DND-41 (cell line): ENCODE measurements at regions not wholly inside any gene's neighbourhood (a gene's known extent, or its start where the extent isn't known, plus 50 kb on each side); places are given as distances from the start of the nearest gene placed in this dataset.

Source experiments
- ATAC-seq: fragments of 200-7000 bp; cut with Tn5 transposase; 3 replicates; pipeline ENCODE4 v1.9.1; 2021; ENCODE audit warnings: low read depth; ENCODE audit not compliant: insufficient read depth
- DNase-seq: peaks from one replicate; pipeline ENCODE4 v3.0.0-alpha.2; 2020
- H2AFZ ChIP-seq: 2 replicates; pipeline ENCODE4 v1.6.0; 2012; ENCODE audit warnings: low read depth, low read length
- H3K27ac ChIP-seq: 2 replicates; pipeline ENCODE4 v1.5.1; 2012; ENCODE audit warnings: low read length, inconsistent platforms
- H3K27me3 ChIP-seq: fragments of 200-600 bp; sonication (generic); 2 replicates; pipeline ENCODE4 v1.6.0; 2012; ENCODE audit warnings: low read length, mild to moderate bottlenecking, inconsistent platforms; ENCODE audit not compliant: insufficient read depth, poor library complexity
- H3K36me3 ChIP-seq: 2 replicates; pipeline ENCODE4 v1.5.1; 2012; ENCODE audit warnings: low read length, inconsistent platforms; ENCODE audit not compliant: insufficient read depth
- H3K4me1 ChIP-seq: 2 replicates; pipeline ENCODE4 v1.5.1; 2012; ENCODE audit warnings: mild to moderate bottlenecking, low read length; ENCODE audit not compliant: insufficient read depth
- H3K4me2 ChIP-seq: 2 replicates; pipeline ENCODE4 v1.6.0; 2012; ENCODE audit warnings: mild to moderate bottlenecking, moderate library complexity, low read length, inconsistent platforms; ENCODE audit not compliant: insufficient read depth
- H3K4me3 ChIP-seq, 2 experiments: fragments of 200-600 bp in 1 of 2; shearing (Covaris generic) in 1 of 2; 2 replicates each; pipeline ENCODE4 v1.5.1; 2012 to 2016; ENCODE audit warnings: inconsistent platforms in 2 of 2, low read length in 2 of 2, mild to moderate bottlenecking in 2 of 2, low read depth in 1 of 2, moderate library complexity in 1 of 2
- H3K79me2 ChIP-seq: 2 replicates; pipeline ENCODE4 v1.6.0; 2012; ENCODE audit warnings: low read length, inconsistent platforms; ENCODE audit not compliant: insufficient read depth
- H3K9ac ChIP-seq: 2 replicates; pipeline ENCODE4 v1.6.0; 2012; ENCODE audit warnings: low read depth, mild to moderate bottlenecking, inconsistent platforms, low read length, moderate library complexity
- H3K9me3 ChIP-seq: 2 replicates; pipeline ENCODE4 v1.5.1; 2012; ENCODE audit warnings: low read length, moderate library complexity, mild to moderate bottlenecking, inconsistent platforms; ENCODE audit not compliant: insufficient read depth, severe bottlenecking
- H4K20me1 ChIP-seq: 2 replicates; pipeline ENCODE4 v1.6.0; 2012; ENCODE audit warnings: low read length; ENCODE audit not compliant: insufficient read depth
- EZH2 ChIP-seq: IDR thresholded peaks from 3 replicates; pipeline ENCODE4 v1.6.1; 2012; ENCODE audit warnings: borderline replicate concordance, low read depth, mild to moderate bottlenecking, moderate library complexity, low read length, inconsistent platforms; ENCODE audit not compliant: severe bottlenecking
- TF ChIP-seq, protein P1 (sequence below): IDR thresholded peaks from 2 replicates; pipeline ENCODE4 v1.5.1; 2012; ENCODE audit warnings: borderline replicate concordance, low read length, moderate library complexity, mild to moderate bottlenecking; ENCODE audit not compliant: poor library complexity, severe bottlenecking; ENCODE audit errors: extremely low read depth

DNA sequence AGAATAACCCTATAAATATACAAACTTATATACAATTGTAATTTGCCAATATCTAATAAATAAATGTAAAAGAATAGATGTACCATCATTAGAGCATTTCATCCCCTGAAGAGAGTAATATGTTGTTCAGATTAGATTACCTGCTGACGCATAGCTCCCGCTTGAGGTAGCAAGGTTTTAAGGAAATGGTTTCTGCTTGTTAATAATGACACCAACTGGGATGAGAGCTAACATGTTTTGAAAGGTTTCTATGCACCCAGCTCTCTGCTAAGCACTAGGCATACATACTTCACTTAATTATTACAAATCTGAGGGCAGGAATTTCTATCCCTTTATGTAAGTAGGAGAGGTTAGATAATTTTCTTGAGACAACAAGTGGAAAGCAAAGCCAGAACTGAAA is 1003.3 kb upstream of the SORCS1 start:
- Histone ChIP-seq H3K9ac (no peak overlapping the region), H3K9me3 (no peaks in the 10 kb centered on the region), H4K20me1 (no peaks in the 10 kb centered on the region), H3K36me3 (no peaks in the 10 kb centered on the region), H3K4me3 (no peak overlapping the region), H3K27me3 (no peaks in the 10 kb centered on the region), H2AFZ (no peak overlapping the region), H3K27ac (no peak overlapping the region), H3K79me2 (no peaks in the 10 kb centered on the region), H3K4me2 (no peak overlapping the region), H3K4me1 (no peaks in the 10 kb centered on the region)
- TF ChIP-seq, protein P1, sequence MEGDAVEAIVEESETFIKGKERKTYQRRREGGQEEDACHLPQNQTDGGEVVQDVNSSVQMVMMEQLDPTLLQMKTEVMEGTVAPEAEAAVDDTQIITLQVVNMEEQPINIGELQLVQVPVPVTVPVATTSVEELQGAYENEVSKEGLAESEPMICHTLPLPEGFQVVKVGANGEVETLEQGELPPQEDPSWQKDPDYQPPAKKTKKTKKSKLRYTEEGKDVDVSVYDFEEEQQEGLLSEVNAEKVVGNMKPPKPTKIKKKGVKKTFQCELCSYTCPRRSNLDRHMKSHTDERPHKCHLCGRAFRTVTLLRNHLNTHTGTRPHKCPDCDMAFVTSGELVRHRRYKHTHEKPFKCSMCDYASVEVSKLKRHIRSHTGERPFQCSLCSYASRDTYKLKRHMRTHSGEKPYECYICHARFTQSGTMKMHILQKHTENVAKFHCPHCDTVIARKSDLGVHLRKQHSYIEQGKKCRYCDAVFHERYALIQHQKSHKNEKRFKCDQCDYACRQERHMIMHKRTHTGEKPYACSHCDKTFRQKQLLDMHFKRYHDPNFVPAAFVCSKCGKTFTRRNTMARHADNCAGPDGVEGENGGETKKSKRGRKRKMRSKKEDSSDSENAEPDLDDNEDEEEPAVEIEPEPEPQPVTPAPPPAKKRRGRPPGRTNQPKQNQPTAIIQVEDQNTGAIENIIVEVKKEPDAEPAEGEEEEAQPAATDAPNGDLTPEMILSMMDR, result no peak
- TF ChIP-seq EZH2, result no peak
- ATAC-seq (no peak), DNase-seq (no peak)

DNA sequence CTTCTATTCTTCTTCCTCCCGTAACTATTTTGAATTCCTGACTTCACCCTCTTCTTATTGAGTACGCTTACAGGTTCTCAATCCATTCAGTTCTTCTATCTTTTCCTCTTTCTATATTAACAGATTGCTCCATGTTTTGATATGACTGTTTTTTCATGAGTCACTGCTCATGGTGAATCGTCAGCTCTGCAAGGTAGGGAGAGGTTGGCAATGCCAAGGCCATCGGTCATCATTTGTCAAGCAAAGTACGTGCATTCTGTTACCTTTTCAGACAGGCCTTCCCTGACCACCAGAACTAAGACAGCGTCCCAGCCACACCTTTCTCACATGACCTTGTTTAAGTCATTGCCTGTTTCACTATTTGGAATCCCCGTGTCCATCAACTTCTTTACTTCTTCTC is 1001.9 kb upstream of the SORCS1 start:
- H3K4me2 ChIP-seq, result no peak overlapping the region
- no peaks in the 10 kb centered on the region for H3K27me3 ChIP-seq
- no peaks in the 10 kb centered on the region for H4K20me1 ChIP-seq
- H3K9ac ChIP-seq, result no peak overlapping the region
- ATAC-seq (no peak), DNase-seq (no peak)
- no peaks in the 10 kb centered on the region for H3K36me3 ChIP-seq
- no peak for TF ChIP-seq EZH2
- TF ChIP-seq, protein P1, result no peak
- H3K27ac ChIP-seq, result no peak overlapping the region
- no peaks in the 10 kb centered on the region for H3K9me3 ChIP-seq
- H2AFZ ChIP-seq, result no peak overlapping the region
- H3K4me3 ChIP-seq, result no peak overlapping the region
- H3K4me1 ChIP-seq, result no peaks in the 10 kb centered on the region
- H3K79me2 ChIP-seq, result no peaks in the 10 kb centered on the region

DNA sequence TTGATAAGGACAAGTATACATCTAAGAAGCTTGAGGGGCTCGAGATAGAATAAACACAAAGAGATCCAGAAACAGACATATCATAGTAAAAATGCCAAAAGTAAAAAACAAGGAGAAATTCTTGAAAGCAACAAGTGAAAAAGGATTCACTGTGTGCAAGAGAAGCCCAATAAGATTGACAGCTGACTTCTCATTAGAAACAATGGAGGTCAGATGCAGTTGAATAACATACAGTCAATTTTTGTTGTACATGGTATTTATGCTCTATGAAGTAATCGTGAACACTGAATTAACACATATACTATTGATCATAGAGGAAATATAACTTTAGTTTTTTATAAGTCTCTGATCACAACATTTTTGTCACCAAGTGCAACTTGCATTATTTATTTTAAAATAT is 982.8 kb upstream of the SORCS1 start:
- no peaks in the 10 kb centered on the region for H3K36me3 ChIP-seq
- no peak overlapping the region for H3K4me3 ChIP-seq
- no peaks in the 10 kb centered on the region for H3K27me3 ChIP-seq
- H3K27ac ChIP-seq, result no peak overlapping the region
- no peaks in the 10 kb centered on the region for H3K4me1 ChIP-seq
- H3K9me3 ChIP-seq, result peaks cover 2% of the 10 kb centered on the region
- no peaks in the 10 kb centered on the region for H4K20me1 ChIP-seq
- no peaks in the 10 kb centered on the region for H3K79me2 ChIP-seq
- H3K9ac ChIP-seq, result no peak overlapping the region
- no peak for ATAC-seq
- H2AFZ ChIP-seq, result no peak overlapping the region
- DNase-seq, result no peak
- no peak overlapping the region for H3K4me2 ChIP-seq
- TF ChIP-seq, protein P1, result no peak
- TF ChIP-seq EZH2, result no peak

DNA sequence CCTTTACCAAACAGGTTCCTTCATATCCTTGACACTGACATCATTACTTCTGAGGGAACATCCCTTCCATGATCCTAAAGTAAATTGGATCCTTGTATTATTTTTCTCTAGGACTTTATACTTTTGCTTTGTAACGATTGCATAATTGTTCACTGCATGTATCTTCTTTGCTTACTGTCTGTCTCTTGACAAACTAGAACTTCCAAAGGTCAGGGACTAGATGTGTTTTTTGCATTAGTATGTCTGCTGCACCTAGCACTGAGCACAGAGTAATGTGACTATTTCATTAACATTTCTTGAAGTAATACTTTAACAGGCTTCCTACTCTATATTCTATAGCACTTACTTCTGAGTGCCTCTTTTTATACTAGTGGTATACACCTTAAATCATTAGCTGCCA is 976.6 kb upstream of the SORCS1 start:
- no peak overlapping the region for H2AFZ ChIP-seq
- no peak for ATAC-seq
- no peak overlapping the region for H3K9ac ChIP-seq
- H3K79me2 ChIP-seq, result no peaks in the 10 kb centered on the region
- H3K4me2 ChIP-seq, result no peak overlapping the region
- DNase-seq, result no peak
- no peaks in the 10 kb centered on the region for H3K4me1 ChIP-seq
- H3K4me3 ChIP-seq, result no peak overlapping the region
- H3K36me3 ChIP-seq, result no peaks in the 10 kb centered on the region
- no peaks in the 10 kb centered on the region for H4K20me1 ChIP-seq
- H3K27me3 ChIP-seq, result no peaks in the 10 kb centered on the region
- H3K9me3 ChIP-seq, result peaks cover 2% of the 10 kb centered on the region
- no peak for TF ChIP-seq EZH2
- TF ChIP-seq, protein P1, result no peak
- H3K27ac ChIP-seq, result no peak overlapping the region
